ENCODE measurements at regions not wholly inside any gene's neighbourhood (a gene's known extent, or its start where the extent isn't known, plus 50 kb on each side); places are given as distances from the start of the nearest gene placed in this dataset.
A peak's percentile ranks its signal among the peaks of the same experiment; 100 is the strongest.

DNA sequence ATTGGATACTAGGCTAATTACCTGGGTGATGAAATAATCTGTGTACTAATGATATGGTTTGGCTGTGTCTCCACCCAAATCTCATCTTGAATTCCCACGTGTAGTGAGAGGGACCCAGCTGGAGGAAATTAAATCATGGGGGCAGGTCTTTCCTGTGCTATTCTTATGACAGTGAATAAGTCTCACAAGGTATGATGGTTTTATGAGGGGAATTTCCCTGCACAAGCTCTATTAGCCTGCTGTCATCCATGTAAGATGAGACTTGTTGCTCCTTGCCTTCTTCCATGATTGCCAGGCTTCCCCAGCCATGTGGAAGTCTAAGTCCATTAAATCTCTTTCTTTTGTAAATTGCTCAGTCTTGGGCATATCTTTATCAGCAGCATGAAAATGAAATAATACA is 394.1 kb upstream of the SYT4 start:
- ChIA-PET CTCF (interaction anchor here (1.8 kb wide), 1 partner anchor 9 kb away, joined by 4 read pairs; no protein-coding TSS in a partner anchor), POLR2A (no interaction called here)
- Histone ChIP-seq H3K27ac (ENCODE audit: extremely low read depth, low read depth, low read length) (no peak overlapping the region), H3K4me1 (ENCODE audit: control insufficient read depth, insufficient read depth, low read length) (no peaks in the 10 kb centered on the region), H3K36me3 (ENCODE audit: control insufficient read depth in 2 of 2, insufficient read depth in 1 of 2, low read length in 2 of 2) (no peaks in the 10 kb centered on the region), H3K4me3 (ENCODE audit: low read depth, low read length) (no peak overlapping the region), H3K9me3 (ENCODE audit: control insufficient read depth, insufficient read depth, low read depth, low read length) (no peaks in the 10 kb centered on the region)
- TF ChIP-seq ZNF398 (tag by site-specific recombination; IDR thresholded peaks at IDR 0.05) (no peak), ZNF658 (tag by site-specific recombination; IDR thresholded peaks at IDR 0.05) (no peak), ZNF146 (tag by site-specific recombination; IDR thresholded peaks at IDR 0.05) (no peak), ZNF610 (tag by site-specific recombination; IDR thresholded peaks at IDR 0.05; ENCODE audit: borderline replicate concordance) (no peak), ZNF544 (tag by site-specific recombination; IDR thresholded peaks at IDR 0.05) (no peak)
- TF ChIP-seq, protein P1, sequence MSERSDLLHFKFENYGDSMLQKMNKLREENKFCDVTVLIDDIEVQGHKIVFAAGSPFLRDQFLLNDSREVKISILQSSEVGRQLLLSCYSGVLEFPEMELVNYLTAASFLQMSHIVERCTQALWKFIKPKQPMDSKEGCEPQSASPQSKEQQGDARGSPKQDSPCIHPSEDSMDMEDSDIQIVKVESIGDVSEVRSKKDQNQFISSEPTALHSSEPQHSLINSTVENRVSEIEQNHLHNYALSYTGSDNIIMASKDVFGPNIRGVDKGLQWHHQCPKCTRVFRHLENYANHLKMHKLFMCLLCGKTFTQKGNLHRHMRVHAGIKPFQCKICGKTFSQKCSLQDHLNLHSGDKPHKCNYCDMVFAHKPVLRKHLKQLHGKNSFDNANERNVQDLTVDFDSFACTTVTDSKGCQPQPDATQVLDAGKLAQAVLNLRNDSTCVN (tag by site-specific recombination; optimal IDR thresholded peaks at IDR 0.05), result no peak
- TF ChIP-seq, protein P2, sequence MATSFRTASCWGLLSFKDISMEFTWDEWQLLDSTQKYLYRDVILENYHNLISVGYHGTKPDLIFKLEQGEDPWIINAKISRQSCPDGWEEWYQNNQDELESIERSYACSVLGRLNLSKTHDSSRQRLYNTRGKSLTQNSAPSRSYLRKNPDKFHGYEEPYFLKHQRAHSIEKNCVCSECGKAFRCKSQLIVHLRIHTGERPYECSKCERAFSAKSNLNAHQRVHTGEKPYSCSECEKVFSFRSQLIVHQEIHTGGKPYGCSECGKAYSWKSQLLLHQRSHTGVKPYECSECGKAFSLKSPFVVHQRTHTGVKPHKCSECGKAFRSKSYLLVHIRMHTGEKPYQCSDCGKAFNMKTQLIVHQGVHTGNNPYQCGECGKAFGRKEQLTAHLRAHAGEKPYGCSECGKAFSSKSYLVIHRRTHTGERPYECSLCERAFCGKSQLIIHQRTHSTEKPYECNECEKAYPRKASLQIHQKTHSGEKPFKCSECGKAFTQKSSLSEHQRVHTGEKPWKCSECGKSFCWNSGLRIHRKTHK (tag by site-specific recombination; IDR thresholded peaks at IDR 0.05), result no peak

DNA sequence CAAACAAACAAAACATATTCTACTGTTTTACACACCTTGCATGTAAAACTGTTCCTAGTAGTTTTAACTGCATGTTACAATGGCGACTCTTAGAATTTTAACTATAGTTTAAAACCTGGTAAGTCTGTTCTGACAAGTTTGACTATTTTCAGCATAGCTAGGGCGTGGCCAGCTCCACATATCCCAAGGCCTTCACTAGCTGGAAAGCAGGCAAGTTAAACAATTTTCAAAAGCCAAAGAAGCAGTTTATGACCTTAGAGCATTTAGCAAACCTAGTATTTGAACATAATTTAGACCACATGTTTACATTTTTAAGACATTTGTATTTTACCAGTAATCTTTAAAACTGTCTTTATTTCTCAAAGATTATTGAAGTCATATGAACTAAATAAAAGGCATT is 402.8 kb upstream of the SYT4 start:
- Histone ChIP-seq H3K9me3 (ENCODE audit: control insufficient read depth, insufficient read depth, low read depth, low read length) (no peaks in the 10 kb centered on the region), H3K27ac (ENCODE audit: extremely low read depth, low read depth, low read length) (no peak overlapping the region), H3K4me1 (ENCODE audit: control insufficient read depth, insufficient read depth, low read length) (no peaks in the 10 kb centered on the region), H3K36me3 (ENCODE audit: control insufficient read depth in 2 of 2, insufficient read depth in 1 of 2, low read length in 2 of 2) (no peaks in the 10 kb centered on the region), H3K4me3 (ENCODE audit: low read depth, low read length) (no peak overlapping the region)
- POLR2A ChIA-PET, result no interaction called here
- CTCF ChIA-PET, result interaction anchor here (1.4 to 1.8 kb wide), 2 partner anchors 19 to 20 kb away, joined by 6 to 10 read pairs; no protein-coding TSS in a partner anchor
- TF ChIP-seq ZNF558 (tag by site-specific recombination; IDR thresholded peaks at IDR 0.05) (no peak), ZFP41 (tag by site-specific recombination; IDR thresholded peaks at IDR 0.05; ENCODE audit: borderline replicate concordance) (no peak), ZNF433 (tag by site-specific recombination; IDR thresholded peaks at IDR 0.05; ENCODE audit: low read depth) (no peak), ZIC2 (tag by site-specific recombination; IDR thresholded peaks at IDR 0.05) (no peak), ZEB2 (tag by site-specific recombination; IDR thresholded peaks at IDR 0.05) (no peak), ZNF677 (tag by site-specific recombination; IDR thresholded peaks at IDR 0.05) (no peak), OVOL3 (tag by site-specific recombination; IDR thresholded peaks at IDR 0.05) (no peak)
- TF ChIP-seq, protein P3, sequence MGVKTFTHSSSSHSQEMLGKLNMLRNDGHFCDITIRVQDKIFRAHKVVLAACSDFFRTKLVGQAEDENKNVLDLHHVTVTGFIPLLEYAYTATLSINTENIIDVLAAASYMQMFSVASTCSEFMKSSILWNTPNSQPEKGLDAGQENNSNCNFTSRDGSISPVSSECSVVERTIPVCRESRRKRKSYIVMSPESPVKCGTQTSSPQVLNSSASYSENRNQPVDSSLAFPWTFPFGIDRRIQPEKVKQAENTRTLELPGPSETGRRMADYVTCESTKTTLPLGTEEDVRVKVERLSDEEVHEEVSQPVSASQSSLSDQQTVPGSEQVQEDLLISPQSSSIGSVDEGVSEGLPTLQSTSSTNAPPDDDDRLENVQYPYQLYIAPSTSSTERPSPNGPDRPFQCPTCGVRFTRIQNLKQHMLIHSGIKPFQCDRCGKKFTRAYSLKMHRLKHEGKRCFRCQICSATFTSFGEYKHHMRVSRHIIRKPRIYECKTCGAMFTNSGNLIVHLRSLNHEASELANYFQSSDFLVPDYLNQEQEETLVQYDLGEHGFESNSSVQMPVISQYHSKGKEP (tag by site-specific recombination; IDR thresholded peaks at IDR 0.05), result no peak

GRCh38 chr18:43681661-43682060 is 404.4 kb upstream of the SYT4 start:
- Histone ChIP-seq H3K36me3 (ENCODE audit: control insufficient read depth in 2 of 2, insufficient read depth in 1 of 2, low read length in 2 of 2) (no peaks in the 10 kb centered on the region), H3K27ac (ENCODE audit: extremely low read depth, low read depth, low read length) (no peak overlapping the region), H3K9me3 (ENCODE audit: control insufficient read depth, insufficient read depth, low read depth, low read length) (no peaks in the 10 kb centered on the region), H3K4me3 (ENCODE audit: low read depth, low read length) (no peak overlapping the region), H3K4me1 (ENCODE audit: control insufficient read depth, insufficient read depth, low read length) (no peaks in the 10 kb centered on the region)
- POLR2A ChIA-PET, result no interaction called here
- CTCF ChIA-PET, result interaction anchor here (0.6 to 0.7 kb wide), 3 partner anchors 35 to 441 kb away, joined by 3 read pairs; no protein-coding TSS in a partner anchor
- TF ChIP-seq GLIS1 (tag by site-specific recombination; IDR thresholded peaks at IDR 0.05) (peak; percentile 85), ZNF555 (tag by site-specific recombination; conservative IDR thresholded peaks at IDR 0.05) (no peak)

Data from HEK293 (cell line).